HEK293T (cell line): ENCODE measurements at regions not wholly inside any gene's neighbourhood (a gene's known extent, or its start where the extent isn't known, plus 50 kb on each side); places are given as distances from the start of the nearest gene placed in this dataset.

ENCODE experiments used
- ELF4 ChIP-seq: fragments of 450-650 bp; IDR thresholded peaks from 2 replicates; pipeline ENCODE4 v1.6.1; 2017; ENCODE audit warnings: antibody characterized with exemption
- FOXK2 ChIP-seq: fragments of 450-650 bp; IDR thresholded peaks from 2 replicates; pipeline ENCODE4 v1.6.1; 2016; ENCODE audit warnings: mild to moderate bottlenecking
- FOXM1 ChIP-seq: fragments of 450-650 bp; IDR thresholded peaks from 2 replicates; pipeline ENCODE4 v1.6.1; 2017; ENCODE audit warnings: mild to moderate bottlenecking, borderline replicate concordance
- L3MBTL2 ChIP-seq: fragments of 450-650 bp; conservative IDR thresholded peaks from 2 replicates; pipeline ENCODE4 v1.6.1; 2016; ENCODE audit warnings: mild to moderate bottlenecking
- PKNOX1 ChIP-seq: fragments of 450-650 bp; IDR thresholded peaks from 2 replicates; pipeline ENCODE4 v1.6.1; 2016
- SP1 ChIP-seq: fragments of 450-650 bp; IDR thresholded peaks from 2 replicates; pipeline ENCODE4 v1.6.1; 2017
- SUZ12 ChIP-seq: fragments of 450-650 bp; IDR thresholded peaks from 2 replicates; pipeline ENCODE4 v1.6.1; 2016; ENCODE audit warnings: mild to moderate bottlenecking
- TARDBP ChIP-seq: fragments of 450-650 bp; IDR thresholded peaks from 2 replicates; pipeline ENCODE4 v1.6.1; 2016
- ZNF384 ChIP-seq: fragments of 450-650 bp; IDR thresholded peaks from 2 replicates; pipeline ENCODE4 v1.6.1; 2016

GRCh38 chr4:100843910-100844309 is 326.1 kb upstream of the EMCN start:
- TF ChIP-seq SP1, result no peak
- no peak for TF ChIP-seq PKNOX1
- no peak for TF ChIP-seq FOXM1
- TF ChIP-seq TARDBP, result no peak
- no peak for TF ChIP-seq FOXK2
- no peak for TF ChIP-seq SUZ12
- no peak for TF ChIP-seq L3MBTL2
- TF ChIP-seq ZNF384, result no peak
- TF ChIP-seq ELF4, result no peak
